ENCODE measurements at regions not wholly inside any gene's neighbourhood (a gene's known extent, or its start where the extent isn't known, plus 50 kb on each side); places are given as distances from the start of the nearest gene placed in this dataset.

- Histone ChIP-seq H2AFZ (ENCODE audit: low read length) (no peak overlapping the region), H3K4me3 (ENCODE audit: low read length) (no peak overlapping the region), H4K20me1 (ENCODE audit: insufficient read depth, low read length) (no peaks in the 10 kb centered on the region), H3K9ac (ENCODE audit: low read length) (no peak overlapping the region), H3K9me2 (replicated peaks; ENCODE audit: insufficient read depth, low read length) (no peaks in the 10 kb centered on the region), H3K79me2 (ENCODE audit: low read length) (no peaks in the 10 kb centered on the region), H3K4me1 (ENCODE audit: low read length) (peaks cover 11% of the 10 kb centered on the region), H3K27ac (ENCODE audit: low read length) (no peak overlapping the region), H3K36me3 (replicated peaks; ENCODE audit: insufficient read depth, low read length) (no peaks in the 10 kb centered on the region), H3K9me3 (replicated peaks; ENCODE audit: insufficient read depth, low read length) (no peaks in the 10 kb centered on the region), H3F3A (ENCODE audit: insufficient read depth, low read length) (no peaks in the 10 kb centered on the region; the same call in 1 of the 2 replicates), H3K4me2 (ENCODE audit: low read depth, low read length) (no peak overlapping the region), H3K27me3 (replicated peaks; ENCODE audit: insufficient read depth, low read length) (no peaks in the 10 kb centered on the region)
- no peak for DNase-seq
- TF ChIP-seq CTCF (IDR thresholded peaks at IDR 0.05; ENCODE audit: low read length) (no peak), EZH2 (optimal IDR thresholded peaks at IDR 0.05; ENCODE audit: low read depth, low read length) (no peak), EZH2phosphoT487 (IDR thresholded peaks at IDR 0.05; ENCODE audit: low read length) (no peak)
Measured at GRCh38 chrX:121150217-121150616, 102.8 kb downstream of the GLUD2 start.

- Histone ChIP-seq H3K36me3 (replicated peaks; ENCODE audit: insufficient read depth, low read length) (no peaks in the 10 kb centered on the region), H3K9me3 (replicated peaks; ENCODE audit: insufficient read depth, low read length) (no peaks in the 10 kb centered on the region), H3K9me2 (replicated peaks; ENCODE audit: insufficient read depth, low read length) (no peaks in the 10 kb centered on the region), H3K27me3 (replicated peaks; ENCODE audit: insufficient read depth, low read length) (no peaks in the 10 kb centered on the region), H3K9ac (ENCODE audit: low read length) (no peak overlapping the region), H3F3A (ENCODE audit: insufficient read depth, low read length) (no peaks in the 10 kb centered on the region; the same call in 1 of the 2 replicates), H3K27ac (ENCODE audit: low read length) (no peak overlapping the region), H3K4me2 (ENCODE audit: low read depth, low read length) (no peak overlapping the region), H3K79me2 (ENCODE audit: low read length) (no peaks in the 10 kb centered on the region), H2AFZ (ENCODE audit: low read length) (no peak overlapping the region), H4K20me1 (ENCODE audit: insufficient read depth, low read length) (no peaks in the 10 kb centered on the region), H3K4me3 (ENCODE audit: low read length) (no peak overlapping the region), H3K4me1 (ENCODE audit: low read length) (peaks cover 3% of the 10 kb centered on the region)
- no peak for DNase-seq
- TF ChIP-seq EZH2phosphoT487 (IDR thresholded peaks at IDR 0.05; ENCODE audit: low read length), result no peak
- no peak for TF ChIP-seq EZH2 (optimal IDR thresholded peaks at IDR 0.05; ENCODE audit: low read depth, low read length)
- TF ChIP-seq CTCF (IDR thresholded peaks at IDR 0.05; ENCODE audit: low read length), result no peak
Measured at GRCh38 chrX:121151293-121151692, 103.9 kb downstream of the GLUD2 start.

- H3K9me3 ChIP-seq (replicated peaks; ENCODE audit: insufficient read depth, low read length), result no peaks in the 10 kb centered on the region
- no peaks in the 10 kb centered on the region for H3F3A ChIP-seq (ENCODE audit: insufficient read depth, low read length)
- no peak for TF ChIP-seq CTCF (IDR thresholded peaks at IDR 0.05; ENCODE audit: low read length)
- no peak for TF ChIP-seq EZH2phosphoT487 (IDR thresholded peaks at IDR 0.05; ENCODE audit: low read length)
- no peak for TF ChIP-seq EZH2 (optimal IDR thresholded peaks at IDR 0.05; ENCODE audit: low read depth, low read length)
- H3K27me3 ChIP-seq (replicated peaks; ENCODE audit: insufficient read depth, low read length), result no peaks in the 10 kb centered on the region
- no peaks in the 10 kb centered on the region for H3K79me2 ChIP-seq (ENCODE audit: low read length)
- no peaks in the 10 kb centered on the region for H3K36me3 ChIP-seq (replicated peaks; ENCODE audit: insufficient read depth, low read length)
- DNase-seq, result no peak
- H2AFZ ChIP-seq (ENCODE audit: low read length), result no peak overlapping the region
- H3K9me2 ChIP-seq (replicated peaks; ENCODE audit: insufficient read depth, low read length), result no peaks in the 10 kb centered on the region
- H4K20me1 ChIP-seq (ENCODE audit: insufficient read depth, low read length), result no peaks in the 10 kb centered on the region
- H3K4me3 ChIP-seq (ENCODE audit: low read length), result no peak overlapping the region
- no peak overlapping the region for H3K4me2 ChIP-seq (ENCODE audit: low read depth, low read length)
- no peak overlapping the region for H3K9ac ChIP-seq (ENCODE audit: low read length)
- H3K27ac ChIP-seq (ENCODE audit: low read length), result no peak overlapping the region
- no peaks in the 10 kb centered on the region for H3K4me1 ChIP-seq (ENCODE audit: low read length)
Measured at GRCh38 chrX:121154858-121155404, 107.5 kb downstream of the GLUD2 start.
